ENCODE measurements at regions not wholly inside any gene's neighbourhood (a gene's known extent, or its start where the extent isn't known, plus 50 kb on each side); places are given as distances from the start of the nearest gene placed in this dataset.

DNA sequence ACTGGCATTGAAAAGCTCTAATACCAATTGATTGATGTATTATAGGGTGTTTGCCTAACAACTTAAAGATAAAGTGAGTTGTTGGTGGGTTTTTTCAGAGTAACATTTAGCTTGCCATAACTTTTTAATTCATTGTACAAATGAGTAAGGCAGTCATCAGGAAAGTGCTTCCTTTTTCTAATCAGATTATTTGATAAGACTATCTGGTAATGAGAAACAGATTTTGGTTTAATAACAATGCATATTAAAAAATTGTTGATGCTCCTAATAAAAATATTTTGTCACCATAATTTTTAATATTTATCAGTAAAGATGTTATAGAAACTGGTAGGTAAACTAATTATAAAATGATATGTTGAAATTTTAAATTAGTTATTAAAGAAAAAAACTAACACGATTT lies 51.3 kb downstream of the BLTP1 start:
- no peak overlapping the region for H3K4ac ChIP-seq (ENCODE audit: low read depth, low read length)
- H3K27ac ChIP-seq (ENCODE audit: low read depth, low read length) = no peak overlapping the region
- H3K36me3 ChIP-seq (ENCODE audit: control insufficient read depth in 1 of 2, insufficient read depth in 2 of 2, low read length in 2 of 2) = peaks cover 4 to 5% of the 10 kb centered on the region in 2 experiments
- no peak overlapping the region for H3K9ac ChIP-seq (ENCODE audit: low read length)
- H3K4me2 ChIP-seq (ENCODE audit: low read length) = no peak overlapping the region
- no peak overlapping the region for H2BK120ac ChIP-seq (ENCODE audit: insufficient read depth, low read length, poor library complexity)
- no peak overlapping the region for H4K12ac ChIP-seq (ENCODE audit: low read depth, low read length)
- no peak overlapping the region for H4K91ac ChIP-seq (ENCODE audit: low read depth, low read length)
- no peaks in the 10 kb centered on the region for H3K79me1 ChIP-seq (ENCODE audit: low read length)
- no peaks in the 10 kb centered on the region for H3K4me1 ChIP-seq (ENCODE audit: control insufficient read depth in 1 of 2, insufficient read depth in 2 of 2, low read length in 2 of 2)
- no peak overlapping the region for H4K8ac ChIP-seq (ENCODE audit: low read depth, low read length)
- H3K27me3 ChIP-seq (ENCODE audit: insufficient read depth, low read length) = no peaks in the 10 kb centered on the region
- no peak overlapping the region for H2AFZ ChIP-seq (ENCODE audit: insufficient read depth, low read length, poor library complexity)
- H3K14ac ChIP-seq (ENCODE audit: low read length) = no peak overlapping the region
- no peak overlapping the region for H3K18ac ChIP-seq (ENCODE audit: low read length)
- no peak overlapping the region for H3K4me3 ChIP-seq (ENCODE audit: low read depth, low read length)
- no peaks in the 10 kb centered on the region for H3K9me3 ChIP-seq (ENCODE audit: insufficient read depth, low read depth, low read length)
- H2BK5ac ChIP-seq (ENCODE audit: low read depth, low read length, poor library complexity) = no peak overlapping the region
- WGBS (ENCODE audit: extremely low coverage, insufficient coverage, insufficient read length) = no CpG with 5 or more reads among the region's 1 CpG
- no peak overlapping the region for H3K23ac ChIP-seq (ENCODE audit: low read length)
- no peak overlapping the region for H2BK12ac ChIP-seq (ENCODE audit: low read length)
- DNase-seq = no peak
- H2AK5ac ChIP-seq (ENCODE audit: low read length) = no peak overlapping the region
- no peaks in the 10 kb centered on the region for H3K79me2 ChIP-seq (ENCODE audit: control insufficient read depth, insufficient read depth, low read length, poor library complexity)

GRCh38 chr4:122205687-122206086 lies 53.6 kb downstream of the BLTP1 start:
- H2AK5ac ChIP-seq (ENCODE audit: low read length) = no peak overlapping the region
- no peak overlapping the region for H3K27ac ChIP-seq (ENCODE audit: low read depth, low read length)

GRCh38 chr4:122212880-122213279 lies 60.7 kb downstream of the BLTP1 start:
- whole genome bisulfite sequencing (ENCODE audit: extremely low coverage, insufficient coverage, insufficient read length) = no CpG with 5 or more reads among the region's 3 CpGs
- Histone ChIP-seq H4K8ac (ENCODE audit: low read depth, low read length) (no peak overlapping the region), H2AK5ac (ENCODE audit: low read length) (no peak overlapping the region), H3K27me3 (ENCODE audit: insufficient read depth, low read length) (no peaks in the 10 kb centered on the region), H4K91ac (ENCODE audit: low read depth, low read length) (no peak overlapping the region), H3K9me3 (ENCODE audit: insufficient read depth, low read depth, low read length) (no peaks in the 10 kb centered on the region), H3K4me2 (ENCODE audit: low read length) (no peak overlapping the region), H3K9ac (ENCODE audit: low read length) (no peak overlapping the region), H4K12ac (ENCODE audit: low read depth, low read length) (no peak overlapping the region), H2AFZ (ENCODE audit: insufficient read depth, low read length, poor library complexity) (no peak overlapping the region), H3K14ac (ENCODE audit: low read length) (no peak overlapping the region), H2BK5ac (ENCODE audit: low read depth, low read length, poor library complexity) (no peak overlapping the region), H3K27ac (ENCODE audit: low read depth, low read length) (no peak overlapping the region), H2BK12ac (ENCODE audit: low read length) (no peak overlapping the region), H2BK120ac (ENCODE audit: insufficient read depth, low read length, poor library complexity) (no peak overlapping the region), H3K79me2 (ENCODE audit: control insufficient read depth, insufficient read depth, low read length, poor library complexity) (no peaks in the 10 kb centered on the region), H3K79me1 (ENCODE audit: low read length) (no peaks in the 10 kb centered on the region), H3K23ac (ENCODE audit: low read length) (no peak overlapping the region), H3K4ac (ENCODE audit: low read depth, low read length) (no peak overlapping the region), H3K36me3 (ENCODE audit: control insufficient read depth in 1 of 2, insufficient read depth in 2 of 2, low read length in 2 of 2) (peaks cover 3 to 4% of the 10 kb centered on the region in 2 experiments), H3K4me1 (ENCODE audit: control insufficient read depth in 1 of 2, insufficient read depth in 2 of 2, low read length in 2 of 2) (no peaks in the 10 kb centered on the region), H3K4me3 (ENCODE audit: low read depth, low read length) (no peak overlapping the region), H3K18ac (ENCODE audit: low read length) (no peak overlapping the region)
- peak in 1 of 2 donors; percentile 6 for DNase-seq

More at GRCh38 chr4:122205687-122206086, 53.6 kb downstream of the BLTP1 start:
- no peak overlapping the region for H3K23ac ChIP-seq (ENCODE audit: low read length)
- no peak overlapping the region for H4K8ac ChIP-seq (ENCODE audit: low read depth, low read length)
- H3K4me3 ChIP-seq (ENCODE audit: low read depth, low read length) = no peak overlapping the region
- no peaks in the 10 kb centered on the region for H3K4me1 ChIP-seq (ENCODE audit: control insufficient read depth in 1 of 2, insufficient read depth in 2 of 2, low read length in 2 of 2)
- H2BK5ac ChIP-seq (ENCODE audit: low read depth, low read length, poor library complexity) = no peak overlapping the region
- H3K18ac ChIP-seq (ENCODE audit: low read length) = no peak overlapping the region
- no peaks in the 10 kb centered on the region for H3K79me2 ChIP-seq (ENCODE audit: control insufficient read depth, insufficient read depth, low read length, poor library complexity)
- H2AFZ ChIP-seq (ENCODE audit: insufficient read depth, low read length, poor library complexity) = no peak overlapping the region
- DNase-seq = peak in 1 of 2 donors; percentile 7
- H3K4me2 ChIP-seq (ENCODE audit: low read length) = no peak overlapping the region
- H4K91ac ChIP-seq (ENCODE audit: low read depth, low read length) = no peak overlapping the region
- no peak overlapping the region for H2BK12ac ChIP-seq (ENCODE audit: low read length)
- H2BK120ac ChIP-seq (ENCODE audit: insufficient read depth, low read length, poor library complexity) = no peak overlapping the region
- no peaks in the 10 kb centered on the region for H3K9me3 ChIP-seq (ENCODE audit: insufficient read depth, low read depth, low read length)
- no peaks in the 10 kb centered on the region for H3K79me1 ChIP-seq (ENCODE audit: low read length)
- H3K27me3 ChIP-seq (ENCODE audit: insufficient read depth, low read length) = no peaks in the 10 kb centered on the region
- no peak overlapping the region for H4K12ac ChIP-seq (ENCODE audit: low read depth, low read length)
- WGBS (ENCODE audit: extremely low coverage, insufficient coverage, insufficient read length) = no CpG with 5 or more reads among the region's 1 CpG
- H3K14ac ChIP-seq (ENCODE audit: low read length) = no peak overlapping the region
- peaks cover 3 to 5% of the 10 kb centered on the region in 2 experiments for H3K36me3 ChIP-seq (ENCODE audit: control insufficient read depth in 1 of 2, insufficient read depth in 2 of 2, low read length in 2 of 2)
- no peak overlapping the region for H3K4ac ChIP-seq (ENCODE audit: low read depth, low read length)
- H3K9ac ChIP-seq (ENCODE audit: low read length) = no peak overlapping the region

- H2BK5ac ChIP-seq (ENCODE audit: low read depth, low read length, poor library complexity) = no peak overlapping the region
- no peak overlapping the region for H3K4me3 ChIP-seq (ENCODE audit: low read depth, low read length)
- no peak overlapping the region for H3K27ac ChIP-seq (ENCODE audit: low read depth, low read length)
- H2BK120ac ChIP-seq (ENCODE audit: insufficient read depth, low read length, poor library complexity) = no peak overlapping the region
- no peak overlapping the region for H2AK5ac ChIP-seq (ENCODE audit: low read length)
- no peaks in the 10 kb centered on the region for H3K9me3 ChIP-seq (ENCODE audit: insufficient read depth, low read depth, low read length)
- H2AFZ ChIP-seq (ENCODE audit: insufficient read depth, low read length, poor library complexity) = no peak overlapping the region
- no peak overlapping the region for H3K14ac ChIP-seq (ENCODE audit: low read length)
- no peak overlapping the region for H4K91ac ChIP-seq (ENCODE audit: low read depth, low read length)
- no peaks in the 10 kb centered on the region for H3K79me1 ChIP-seq (ENCODE audit: low read length)
- H4K8ac ChIP-seq (ENCODE audit: low read depth, low read length) = no peak overlapping the region
- H3K18ac ChIP-seq (ENCODE audit: low read length) = no peak overlapping the region
- no peak overlapping the region for H3K4me2 ChIP-seq (ENCODE audit: low read length)
- no peak overlapping the region for H4K12ac ChIP-seq (ENCODE audit: low read depth, low read length)
- no peak overlapping the region for H3K9ac ChIP-seq (ENCODE audit: low read length)
- no peaks in the 10 kb centered on the region for H3K79me2 ChIP-seq (ENCODE audit: control insufficient read depth, insufficient read depth, low read length, poor library complexity)
- H3K27me3 ChIP-seq (ENCODE audit: insufficient read depth, low read length) = no peaks in the 10 kb centered on the region
- WGBS (ENCODE audit: extremely low coverage, insufficient coverage, insufficient read length) = no CpG with 5 or more reads among the region's 1 CpG
- no peak overlapping the region for H3K23ac ChIP-seq (ENCODE audit: low read length)
- no peak overlapping the region for H3K4ac ChIP-seq (ENCODE audit: low read depth, low read length)
- peaks cover 3% of the 10 kb centered on the region in 2 experiments for H3K36me3 ChIP-seq (ENCODE audit: control insufficient read depth in 1 of 2, insufficient read depth in 2 of 2, low read length in 2 of 2)
- DNase-seq = peak in 1 of 2 donors; percentile 7
- no peaks in the 10 kb centered on the region for H3K4me1 ChIP-seq (ENCODE audit: control insufficient read depth in 1 of 2, insufficient read depth in 2 of 2, low read length in 2 of 2)
- no peak overlapping the region for H2BK12ac ChIP-seq (ENCODE audit: low read length)
Observed at GRCh38 chr4:122218762-122219161, 66.6 kb downstream of the BLTP1 start.
